Skeletal muscle satellite cell (primary cell): ENCODE measurements at regions not wholly inside any gene's neighbourhood (a gene's known extent, or its start where the extent isn't known, plus 50 kb on each side); places are given as distances from the start of the nearest gene placed in this dataset.

Experiments
- H3K27me3 ChIP-seq: 2 replicates; pipeline ENCODE4 v1.7.0; 2013; ENCODE audit warnings: low read length; ENCODE audit not compliant: control insufficient read depth, insufficient read depth
- H3K36me3 ChIP-seq: 2 replicates; pipeline ENCODE4 v1.7.0; 2013; ENCODE audit warnings: mild to moderate bottlenecking, control low read depth, low read length; ENCODE audit not compliant: insufficient read depth
- H3K4me1 ChIP-seq: 2 replicates; pipeline ENCODE4 v1.7.0; 2013; ENCODE audit warnings: low read length; ENCODE audit not compliant: control insufficient read depth, insufficient read depth
- H3K4me2 ChIP-seq: 2 replicates; pipeline ENCODE4 v1.7.0; 2013; ENCODE audit warnings: mild to moderate bottlenecking, low read length
- H3K4me3 ChIP-seq: 2 replicates; pipeline ENCODE4 v1.7.0; 2013; ENCODE audit warnings: low read length
- H3K9ac ChIP-seq: 2 replicates; pipeline ENCODE4 v1.7.0; 2013; ENCODE audit warnings: mild to moderate bottlenecking, low read depth, low read length, moderate library complexity
- H3K9me3 ChIP-seq: replicated peaks from 2 replicates; pipeline ENCODE4 v1.7.0; 2013; ENCODE audit warnings: mild to moderate bottlenecking, control low read depth, low read length

DNA sequence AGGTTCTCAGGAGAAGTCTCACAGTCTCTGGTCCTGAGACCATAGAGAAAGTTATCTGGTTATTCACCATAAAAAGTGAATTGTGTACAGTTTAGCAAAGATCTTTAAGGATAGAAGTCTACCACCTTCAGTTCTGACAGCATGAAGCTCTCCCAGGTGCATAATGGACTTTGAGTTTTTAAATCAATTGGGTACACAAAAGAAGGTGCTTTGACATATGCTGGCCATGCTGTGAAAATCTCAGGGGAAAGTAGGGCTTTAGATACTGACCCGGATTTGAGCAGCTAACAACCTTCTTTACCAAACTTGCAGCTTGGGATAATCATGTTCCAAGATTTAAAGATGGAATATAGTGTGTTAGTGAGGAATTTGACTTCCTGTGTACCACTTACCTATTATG, 264.2 kb downstream of the ZSWIM6 start:
- no peak overlapping the region for H3K4me2 ChIP-seq
- H3K4me1 ChIP-seq = peaks cover 7% of the 10 kb centered on the region
- H3K9ac ChIP-seq = no peak overlapping the region
- H3K27me3 ChIP-seq = peaks cover 57% of the 10 kb centered on the region
- H3K36me3 ChIP-seq = no peaks in the 10 kb centered on the region
- no peak overlapping the region for H3K4me3 ChIP-seq
- no peaks in the 10 kb centered on the region for H3K9me3 ChIP-seq

DNA sequence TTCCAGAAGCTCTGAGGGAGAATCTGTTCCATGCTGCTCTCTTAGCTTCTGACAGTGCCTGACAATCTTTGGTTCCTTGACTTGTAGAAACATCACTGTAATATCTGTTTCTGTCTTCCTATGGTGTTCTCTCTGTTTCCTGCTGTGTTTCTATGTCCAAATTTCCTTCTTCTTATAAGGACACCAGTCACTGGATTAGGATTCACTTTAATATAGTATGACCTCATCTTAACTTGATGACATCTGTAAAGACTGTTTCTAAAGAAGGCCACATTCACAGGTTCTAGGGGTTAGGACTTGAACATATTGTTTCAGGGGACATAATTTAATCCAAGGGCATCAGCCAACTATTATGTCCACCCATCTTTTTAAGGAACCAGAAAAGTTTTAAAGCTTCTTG, 265.6 kb downstream of the ZSWIM6 start:
- Histone ChIP-seq H3K9ac (no peak overlapping the region), H3K4me3 (no peak overlapping the region), H3K27me3 (peaks cover 53% of the 10 kb centered on the region), H3K9me3 (no peaks in the 10 kb centered on the region), H3K4me1 (peaks cover 7% of the 10 kb centered on the region), H3K36me3 (no peaks in the 10 kb centered on the region), H3K4me2 (no peak overlapping the region)

DNA sequence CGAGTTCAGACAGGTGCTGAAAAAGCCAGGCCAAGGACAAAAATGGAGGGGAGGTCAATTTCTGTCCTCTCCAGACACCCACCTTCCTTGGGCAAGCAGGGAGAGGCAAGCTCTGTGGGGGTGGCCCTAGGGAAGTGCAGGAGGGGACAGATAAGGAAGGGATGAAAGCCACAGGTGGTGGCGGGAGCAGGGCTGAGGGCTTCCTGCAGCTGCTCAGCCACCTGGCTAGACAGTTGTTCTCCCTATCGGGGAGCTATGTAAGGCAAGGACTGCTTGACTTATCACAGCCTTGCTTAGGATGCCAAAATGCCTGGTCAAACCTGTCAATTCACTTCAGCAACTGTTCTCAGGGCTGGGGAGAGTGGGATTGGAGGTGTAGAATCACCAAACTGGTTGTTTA, 266.1 kb downstream of the ZSWIM6 start:
- Histone ChIP-seq H3K4me2 (no peak overlapping the region), H3K9me3 (no peaks in the 10 kb centered on the region), H3K27me3 (peaks cover 55% of the 10 kb centered on the region), H3K36me3 (no peaks in the 10 kb centered on the region), H3K9ac (no peak overlapping the region), H3K4me3 (no peak overlapping the region), H3K4me1 (peaks cover 7% of the 10 kb centered on the region)

DNA sequence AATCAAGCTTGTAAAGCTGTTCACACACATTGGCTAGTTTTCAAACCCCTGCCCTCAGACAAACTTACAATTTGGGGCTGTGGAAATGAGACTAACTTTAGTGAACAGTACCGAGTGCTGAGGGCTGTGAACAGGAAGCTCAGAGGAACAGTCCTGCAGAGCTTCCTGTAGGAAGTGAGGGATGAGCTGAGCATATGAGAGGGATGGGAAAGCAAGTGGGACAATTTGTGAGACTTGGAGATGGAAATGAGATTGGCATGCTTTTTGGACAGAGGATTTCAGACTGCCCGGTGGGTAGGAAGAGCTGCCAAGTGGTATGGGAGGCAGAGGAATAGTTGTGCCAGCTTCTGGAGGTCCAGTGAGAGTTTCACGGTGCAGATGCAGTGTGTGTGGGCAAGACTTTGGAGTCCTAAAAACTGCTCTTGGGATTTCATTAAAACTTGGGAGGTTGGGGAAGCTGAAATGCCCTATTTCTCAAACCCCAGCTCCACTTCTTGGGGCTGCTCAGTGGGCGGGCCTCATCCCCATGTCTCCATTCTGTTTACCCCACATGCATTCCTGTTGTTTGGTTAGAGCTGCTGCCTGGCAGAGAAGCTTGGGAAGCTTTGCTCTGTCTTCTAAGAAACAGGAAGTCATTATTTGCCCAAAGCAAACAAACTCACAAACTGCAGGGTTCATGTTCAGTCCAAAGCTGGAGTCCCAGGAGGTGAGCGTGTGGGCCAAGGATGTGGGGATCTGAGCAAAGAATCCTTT, 267.5 kb downstream of the ZSWIM6 start:
- Histone ChIP-seq H3K9me3 (no peaks in the 10 kb centered on the region), H3K4me3 (no peak overlapping the region), H3K4me2 (peak overlapping the region; percentile 4), H3K27me3 (peaks cover 46% of the 10 kb centered on the region), H3K36me3 (no peaks in the 10 kb centered on the region), H3K4me1 (peaks cover 7% of the 10 kb centered on the region), H3K9ac (no peak overlapping the region)

DNA sequence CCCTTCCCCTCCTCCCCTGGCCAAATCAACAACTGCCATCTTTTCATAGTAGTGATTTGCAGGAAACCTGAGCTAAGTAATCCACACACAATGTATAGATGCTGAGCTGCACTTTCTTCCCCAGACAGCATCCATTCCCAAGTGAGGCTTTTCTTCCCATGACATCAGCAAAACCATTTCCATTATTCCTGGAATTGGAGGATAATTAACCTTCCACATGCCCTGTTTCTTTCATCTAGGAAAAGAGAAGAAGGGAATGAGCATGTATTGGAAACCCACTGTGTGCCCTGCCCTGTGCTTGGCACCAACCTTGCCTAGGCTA, 268.0 kb downstream of the ZSWIM6 start:
- Histone ChIP-seq H3K4me1 (peaks cover 7% of the 10 kb centered on the region), H3K27me3 (peaks cover 41% of the 10 kb centered on the region), H3K4me2 (no peak overlapping the region), H3K4me3 (no peak overlapping the region), H3K9ac (no peak overlapping the region), H3K36me3 (no peaks in the 10 kb centered on the region), H3K9me3 (no peaks in the 10 kb centered on the region)

DNA sequence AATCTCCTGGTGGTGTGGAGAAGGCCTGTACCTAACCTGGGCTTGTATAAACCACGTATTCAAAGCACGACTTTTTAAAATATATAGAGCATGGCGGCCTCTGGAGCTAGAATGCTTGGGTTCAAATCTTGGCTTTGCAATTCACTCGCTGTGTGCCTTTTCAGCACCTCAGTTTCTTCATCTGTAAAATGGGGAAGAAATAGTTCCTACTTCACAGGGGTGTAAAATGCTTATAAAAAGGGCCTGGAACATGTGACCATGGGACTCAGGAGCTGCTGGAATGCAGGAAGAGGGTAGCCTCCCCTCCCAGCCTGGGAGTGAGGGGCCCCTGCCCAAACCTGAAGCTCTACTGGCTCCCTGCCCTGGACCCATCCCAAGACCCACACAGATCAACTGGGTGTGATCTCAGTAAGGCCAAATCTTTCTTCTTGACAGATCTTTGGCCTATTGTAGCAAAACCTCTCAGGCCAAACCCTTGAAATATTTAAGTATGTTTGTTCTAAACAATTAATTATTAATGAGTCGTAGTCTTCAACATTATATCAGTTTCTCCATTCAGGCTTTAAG, 269.0 kb downstream of the ZSWIM6 start:
- H3K4me3 ChIP-seq = no peak overlapping the region

DNA sequence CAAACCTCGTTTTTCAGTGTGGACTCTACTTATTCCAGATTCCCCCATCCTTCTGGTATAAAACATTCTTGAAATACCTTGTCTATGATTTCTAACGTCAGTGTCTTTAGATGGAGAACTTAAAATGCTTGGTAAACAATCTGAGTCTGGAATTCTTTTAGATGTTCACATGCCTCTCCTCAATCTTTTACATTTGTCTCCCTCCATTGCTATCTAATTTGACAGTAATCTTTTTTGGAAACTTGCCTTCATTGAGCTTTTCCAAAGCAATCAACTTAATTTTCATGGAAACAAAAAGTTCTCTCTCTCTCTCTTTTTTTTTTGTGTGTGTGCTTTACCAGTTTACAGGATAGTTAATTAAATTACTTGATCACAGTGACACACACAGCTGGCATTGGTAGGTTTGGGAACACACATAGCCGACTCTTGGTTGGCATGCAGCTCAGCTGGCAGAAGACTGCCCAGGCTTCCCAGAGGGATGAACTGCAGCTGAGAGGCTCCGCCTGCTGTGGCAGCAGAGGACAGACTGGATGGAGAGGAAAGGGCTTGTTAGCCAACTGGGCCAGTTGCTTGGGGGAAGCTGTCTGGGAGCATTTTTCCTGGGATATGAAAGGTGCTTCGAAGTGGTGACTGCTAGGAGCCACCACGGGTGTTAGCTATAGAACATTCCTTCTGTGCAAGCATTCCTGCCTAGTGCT, 271.3 kb downstream of the ZSWIM6 start:
- Histone ChIP-seq H3K27me3 (peaks cover 15% of the 10 kb centered on the region), H3K9me3 (no peaks in the 10 kb centered on the region), H3K4me2 (no peak overlapping the region), H3K36me3 (no peaks in the 10 kb centered on the region), H3K4me3 (no peak overlapping the region), H3K4me1 (peaks cover 7% of the 10 kb centered on the region), H3K9ac (no peak overlapping the region)

More for the DNA sequence above, 269.0 kb downstream of the ZSWIM6 start:
- H3K4me1 ChIP-seq = peaks cover 7% of the 10 kb centered on the region
- no peaks in the 10 kb centered on the region for H3K36me3 ChIP-seq
- no peaks in the 10 kb centered on the region for H3K9me3 ChIP-seq
- no peak overlapping the region for H3K9ac ChIP-seq
- H3K4me2 ChIP-seq = no peak overlapping the region
- peaks cover 33% of the 10 kb centered on the region for H3K27me3 ChIP-seq

DNA sequence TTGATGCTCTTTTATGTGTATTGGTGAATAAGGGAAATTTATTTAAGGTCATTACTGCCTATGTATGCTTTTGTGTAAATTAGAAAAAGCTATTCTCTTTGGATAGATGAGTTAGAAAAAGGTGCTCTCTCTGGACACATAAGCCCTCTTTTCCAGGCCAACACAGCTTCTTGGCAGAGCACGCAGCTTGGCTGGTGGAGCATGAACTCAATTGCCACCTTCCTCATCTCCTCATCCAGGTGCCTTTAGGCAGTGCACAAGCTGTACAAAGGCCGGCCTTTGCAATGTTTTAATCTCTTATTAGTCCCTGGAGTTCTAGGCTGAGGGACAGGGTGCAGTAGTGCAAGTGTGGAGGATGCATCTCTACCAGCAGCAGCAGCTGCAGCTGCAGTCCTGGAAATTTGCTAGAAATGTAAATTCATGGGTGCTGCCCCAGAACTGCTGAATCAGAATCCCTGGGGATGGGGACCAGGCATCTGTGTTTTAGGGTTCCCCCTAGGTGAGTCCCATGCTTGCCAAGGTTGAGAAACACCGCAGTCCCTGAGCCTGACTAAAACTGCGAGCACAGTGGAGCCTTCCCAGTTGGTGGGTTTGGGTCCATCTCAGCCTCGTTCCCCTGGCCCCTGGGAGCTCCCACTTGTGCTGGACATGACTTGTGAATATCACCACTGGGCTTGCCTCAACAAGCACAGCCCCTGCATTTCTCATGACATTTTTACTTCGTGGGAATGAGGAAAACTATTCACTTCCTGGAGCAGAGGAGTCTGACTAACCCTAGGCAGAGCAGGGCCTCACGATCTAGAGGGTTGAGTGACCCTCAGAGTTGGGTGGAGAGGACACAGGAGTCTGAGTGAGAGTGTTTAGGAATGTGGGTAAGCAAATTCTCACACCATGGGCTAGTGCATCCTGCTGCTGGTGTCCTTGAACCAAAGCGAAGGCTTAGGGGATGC, 272.3 kb downstream of the ZSWIM6 start:
- Histone ChIP-seq H3K9ac (no peak overlapping the region), H3K9me3 (no peaks in the 10 kb centered on the region), H3K27me3 (peaks cover 21% of the 10 kb centered on the region), H3K4me3 (no peak overlapping the region), H3K4me2 (no peak overlapping the region), H3K36me3 (no peaks in the 10 kb centered on the region), H3K4me1 (peaks cover 7% of the 10 kb centered on the region)

DNA sequence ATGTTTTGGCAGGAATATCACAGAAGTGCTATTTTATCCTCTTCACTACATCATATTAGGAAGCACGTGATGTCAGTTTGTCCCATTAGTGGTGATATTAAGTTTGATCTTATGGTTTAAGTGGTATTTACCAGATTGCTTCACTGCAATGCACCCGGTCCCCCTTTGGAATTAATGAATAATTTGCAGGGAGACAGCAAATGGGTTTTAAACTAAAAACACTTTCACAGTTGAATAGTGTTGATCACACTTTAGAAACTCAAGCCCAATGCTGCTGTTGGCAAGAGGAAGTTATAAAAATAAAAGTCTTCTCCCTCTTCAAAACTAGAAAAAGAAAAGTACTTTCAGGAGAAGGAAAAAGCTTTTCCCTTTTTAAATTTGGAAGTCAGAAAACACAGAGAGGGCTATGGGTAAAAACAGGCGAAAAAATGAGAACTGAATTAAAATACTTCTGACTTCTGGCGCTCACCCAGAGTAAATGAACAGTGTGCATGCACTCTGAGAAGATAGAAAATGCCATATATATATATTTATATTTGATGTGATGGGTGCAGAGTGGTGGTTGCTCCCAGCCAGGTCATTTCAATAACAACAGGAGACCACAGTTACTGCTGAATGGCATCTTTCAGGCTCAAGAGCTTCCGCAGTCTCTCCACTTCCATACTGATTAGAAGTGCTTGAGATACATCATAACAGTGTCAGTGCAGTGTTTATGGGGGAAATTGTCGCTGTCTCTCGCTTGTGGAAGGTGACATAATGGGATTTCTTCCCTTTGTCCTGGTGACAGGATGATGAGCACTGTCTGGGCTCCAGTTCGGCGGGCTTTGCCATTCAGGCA, 278.0 kb downstream of the ZSWIM6 start:
- Histone ChIP-seq H3K9me3 (no peaks in the 10 kb centered on the region), H3K27me3 (peaks cover 52% of the 10 kb centered on the region), H3K4me3 (no peak overlapping the region), H3K36me3 (no peaks in the 10 kb centered on the region), H3K9ac (no peak overlapping the region), H3K4me2 (no peak overlapping the region), H3K4me1 (no peaks in the 10 kb centered on the region)

DNA sequence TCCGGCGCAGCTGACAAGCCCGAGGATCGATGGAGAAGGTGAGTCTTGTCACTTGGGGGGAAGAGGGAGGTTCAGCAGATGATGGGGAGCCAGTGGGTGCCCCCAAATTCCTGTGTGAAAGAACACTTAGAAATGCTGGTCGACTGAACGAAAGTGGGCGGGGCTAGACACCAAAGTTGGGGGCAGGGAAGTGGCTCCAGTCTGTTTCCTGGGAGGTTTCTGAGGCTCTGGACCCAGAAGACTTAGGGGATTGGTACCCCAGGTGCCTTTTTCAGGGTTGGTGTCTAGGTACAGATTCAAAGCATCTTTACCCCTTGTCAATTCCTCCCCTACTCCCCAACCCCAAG, 278.6 kb downstream of the ZSWIM6 start:
- peaks cover 58% of the 10 kb centered on the region for H3K27me3 ChIP-seq
- H3K4me1 ChIP-seq = no peaks in the 10 kb centered on the region
- no peak overlapping the region for H3K9ac ChIP-seq

More for the DNA sequence above, 278.6 kb downstream of the ZSWIM6 start:
- H3K4me2 ChIP-seq = no peak overlapping the region
- no peaks in the 10 kb centered on the region for H3K9me3 ChIP-seq
- no peak overlapping the region for H3K4me3 ChIP-seq
- no peaks in the 10 kb centered on the region for H3K36me3 ChIP-seq
